ENCODE measurements at regions not wholly inside any gene's neighbourhood (a gene's known extent, or its start where the extent isn't known, plus 50 kb on each side); places are given as distances from the start of the nearest gene placed in this dataset.

- TF ChIP-seq EP300 (IDR thresholded peaks at IDR 0.05; ENCODE audit: borderline replicate concordance in 1 of 2, low read depth in 2 of 2, low read length in 2 of 2) (no peak), RFX5 (IDR thresholded peaks at IDR 0.05; ENCODE audit: borderline replicate concordance, low read depth, low read length) (no peak), POLR2A (IDR thresholded peaks at IDR 0.05; ENCODE audit: control extremely low read depth in 1 of 2, low read depth in 2 of 2, low read length in 2 of 2) (no peak), CTCF (IDR thresholded peaks at IDR 0.05; ENCODE audit: control extremely low read depth in 1 of 3, insufficient read depth in 1 of 3, low read depth in 1 of 3, low read length in 3 of 3) (no peak), E2F6 (IDR thresholded peaks at IDR 0.05) (no peak), ATF2 (IDR thresholded peaks at IDR 0.05; ENCODE audit: low read length) (no peak), ZNF274 (IDR thresholded peaks at IDR 0.05; ENCODE audit: borderline replicate concordance, extremely low read depth, low read length) (no peak), RAD21 (IDR thresholded peaks at IDR 0.05 in 1 of 2, conservative IDR thresholded peaks at IDR 0.05 in 1 of 2; ENCODE audit: low read depth in 2 of 2, low read length in 2 of 2) (no peak), TAF1 (IDR thresholded peaks at IDR 0.05; ENCODE audit: low read depth, low read length) (no peak), CEBPB (IDR thresholded peaks at IDR 0.05; ENCODE audit: low read depth, low read length) (no peak), RNF2 (IDR thresholded peaks at IDR 0.05; ENCODE audit: borderline replicate concordance, low read depth, low read length, missing control alignments, poor library complexity, severe bottlenecking) (no peak)
These were observed 437.4 kb upstream of the CDH19 start for GRCh38 chr18:67041334-67041733.

Measured in H1 (cell line).